SKM-1 (cell line): ENCODE measurements at regions not wholly inside any gene's neighbourhood (a gene's known extent, or its start where the extent isn't known, plus 50 kb on each side); places are given as distances from the start of the nearest gene placed in this dataset.

Experiments
- DNase-seq: peaks from one replicate; lab custom pipeline; 2025; ENCODE audit not compliant: unreplicated experiment; lab: John Stamatoyannopoulos, UW

GRCh38 chr20:6576726-6577125, 190.8 kb upstream of the BMP2 start:
- DNase-seq = no peak

- no peak for DNase-seq
These were observed 191.5 kb upstream of the BMP2 start for GRCh38 chr20:6575912-6576401.

DNA sequence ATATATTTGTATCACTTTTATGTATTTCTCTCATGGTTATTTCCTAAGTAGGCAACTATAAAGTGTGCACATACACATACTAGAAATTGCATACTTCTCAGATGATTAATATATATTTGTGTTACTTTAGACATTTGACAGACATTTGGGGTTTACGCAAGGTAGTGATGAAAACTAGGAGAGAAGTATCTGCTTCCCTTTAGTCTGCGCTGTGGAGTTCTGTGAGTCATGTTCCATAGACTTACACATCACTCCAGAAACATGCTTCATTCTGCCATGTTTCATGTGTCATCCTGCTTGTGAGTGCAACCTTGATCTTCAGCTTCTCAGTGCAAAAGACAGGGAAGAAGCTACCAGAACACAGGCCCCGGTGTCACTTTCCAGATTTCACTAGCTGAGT, 200.7 kb upstream of the BMP2 start:
- no peak for DNase-seq

GRCh38 chr20:6562111-6562510, 205.4 kb upstream of the BMP2 start:
- no peak for DNase-seq

- DNase-seq = no peak
These were observed 206.5 kb upstream of the BMP2 start for GRCh38 chr20:6560978-6561377.

DNA sequence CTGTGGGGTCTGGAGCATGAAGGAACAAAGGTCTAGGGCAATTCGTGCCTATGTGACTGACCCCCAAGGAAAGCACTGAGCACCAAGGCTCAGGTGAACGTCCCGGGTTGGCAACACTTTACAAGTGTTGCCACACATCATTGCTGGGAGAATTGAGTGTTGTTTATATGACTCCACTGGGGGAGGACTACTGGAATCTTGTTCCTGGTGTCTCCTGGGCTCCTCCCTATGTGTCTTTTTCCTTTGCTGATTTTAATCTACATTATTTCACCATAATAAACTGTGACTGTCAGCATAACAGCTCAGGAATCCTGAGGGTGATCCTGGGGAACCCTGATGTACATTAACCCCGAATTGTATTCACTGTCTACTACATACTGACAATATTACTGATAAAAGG, 207.7 kb upstream of the BMP2 start:
- no peak for DNase-seq

GRCh38 chr20:6558341-6558740, 209.1 kb upstream of the BMP2 start:
- DNase-seq = no peak

- no peak for DNase-seq
These were observed 233.6 kb upstream of the BMP2 start for GRCh38 chr20:6533761-6534479.

GRCh38 chr20:6533351-6533750, 234.1 kb upstream of the BMP2 start:
- no peak for DNase-seq

- DNase-seq = no peak
These were observed 236.6 kb upstream of the BMP2 start for GRCh38 chr20:6530779-6531315.

DNA sequence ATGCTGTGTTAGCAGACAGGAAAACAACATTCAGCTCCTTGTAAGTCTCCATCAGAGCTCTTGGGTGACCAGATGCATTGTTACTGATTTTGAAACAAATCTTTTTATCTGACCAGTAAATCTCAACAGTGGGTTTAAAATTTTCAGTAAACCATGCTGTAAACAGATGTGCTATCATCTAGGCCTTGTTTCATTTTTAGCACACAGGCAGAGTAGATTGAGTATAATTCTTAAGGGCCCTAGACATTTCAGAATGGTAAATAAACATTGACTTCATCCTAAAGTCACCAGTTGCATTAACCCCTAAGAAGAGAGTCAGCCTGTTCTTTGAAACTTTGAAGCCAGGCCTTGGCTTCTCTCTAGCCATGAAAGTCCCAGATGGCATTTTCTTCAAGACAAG, 237.2 kb upstream of the BMP2 start:
- DNase-seq = no peak

GRCh38 chr20:6525447-6526303, 241.8 kb upstream of the BMP2 start:
- DNase-seq = no peak

DNA sequence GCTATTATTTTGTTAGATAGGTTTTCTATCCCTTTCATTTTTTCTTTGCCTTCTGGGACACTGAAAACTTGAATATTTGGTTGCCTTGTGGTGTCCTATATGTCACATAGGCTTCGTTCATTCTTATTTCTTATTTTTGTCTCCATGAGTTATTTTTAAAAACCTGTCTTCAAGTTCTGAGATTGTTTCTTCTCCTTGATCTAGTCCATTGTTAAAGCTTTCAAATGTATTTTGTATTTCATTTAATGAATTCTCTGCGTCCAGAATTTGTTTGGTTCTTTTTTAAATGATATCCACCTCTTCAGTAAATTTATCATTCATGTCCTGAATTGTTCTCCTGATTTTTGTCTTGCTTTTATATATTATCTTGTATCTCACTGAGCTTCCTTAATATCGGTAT, 243.2 kb upstream of the BMP2 start:
- no peak for DNase-seq

DNA sequence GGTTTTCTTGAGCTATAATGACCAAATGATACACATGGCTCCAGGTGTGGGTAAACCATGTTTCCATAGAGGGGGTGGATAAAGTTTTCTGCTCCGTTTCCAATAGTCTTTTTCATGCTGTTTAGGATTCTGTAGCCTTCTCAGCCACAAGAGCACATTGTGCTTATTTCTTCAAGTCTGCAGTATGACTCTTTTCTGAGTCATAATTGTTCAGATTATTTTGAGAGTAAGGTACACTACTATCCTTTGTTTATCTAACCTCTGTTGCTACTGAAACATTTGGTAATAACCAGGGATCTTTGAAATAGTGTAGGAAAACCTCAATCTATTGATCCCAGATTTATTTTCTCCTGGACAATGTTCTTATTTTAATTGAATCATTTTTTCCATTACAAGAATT, 247.9 kb upstream of the BMP2 start:
- no peak for DNase-seq

DNA sequence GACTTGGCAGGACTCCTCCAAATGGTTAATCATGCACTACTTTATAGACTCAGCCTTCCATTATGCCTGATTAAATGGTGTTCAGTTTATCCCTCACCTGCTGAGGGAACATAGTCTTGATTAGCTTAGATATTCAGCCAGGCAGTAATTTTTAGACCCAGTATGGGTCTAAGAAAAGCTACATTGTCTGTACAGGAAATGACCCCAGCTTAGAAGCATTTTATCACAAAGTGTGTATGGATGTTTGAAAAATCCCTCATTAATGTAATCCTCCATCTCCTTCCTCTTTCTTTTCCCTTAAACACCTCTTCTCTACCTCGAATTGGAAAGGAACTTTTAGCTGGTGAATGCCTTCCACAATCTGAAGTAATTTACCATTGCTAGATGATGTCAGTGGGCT, 252.2 kb upstream of the BMP2 start:
- DNase-seq = no peak

DNA sequence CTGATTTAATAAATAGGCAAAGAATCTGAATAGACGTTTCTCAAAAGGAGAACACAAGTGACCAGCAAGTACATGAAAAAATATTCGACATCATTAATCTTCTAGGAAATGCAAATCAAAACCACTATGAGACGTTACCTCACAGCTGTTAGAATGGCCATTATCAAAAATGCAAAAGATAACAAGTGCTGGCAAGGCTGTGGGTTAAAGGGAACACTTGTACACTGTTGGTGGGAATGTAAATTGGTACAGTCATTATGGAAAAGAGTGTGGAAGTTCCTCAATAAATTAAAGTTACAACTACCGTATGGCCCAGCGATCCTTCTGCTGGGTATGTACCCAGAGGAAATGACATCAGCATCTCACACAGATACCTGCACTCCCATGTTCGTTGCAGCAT, 253.9 kb upstream of the BMP2 start:
- no peak for DNase-seq

DNA sequence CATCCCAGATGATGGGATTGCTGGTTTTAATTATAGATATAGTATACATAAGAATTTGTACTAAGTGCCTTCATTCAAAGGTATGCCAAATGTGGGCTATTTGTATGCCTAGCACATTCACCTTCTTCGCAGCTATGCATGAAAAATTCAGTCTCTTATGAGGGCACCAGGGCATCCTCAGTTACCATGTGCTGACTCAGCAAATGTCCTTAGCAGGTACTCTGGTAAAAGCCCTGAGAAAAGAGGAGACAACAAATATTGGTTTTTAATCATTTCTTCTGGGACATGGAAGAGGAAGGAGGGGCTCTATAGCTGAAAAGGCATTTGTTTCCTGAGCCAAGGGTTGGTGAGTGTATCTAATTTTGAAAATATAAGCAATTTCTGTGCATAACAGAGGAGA, 258.1 kb upstream of the BMP2 start:
- DNase-seq = no peak

- DNase-seq = no peak
These were observed 260.6 kb upstream of the BMP2 start for GRCh38 chr20:6506906-6507305.

DNA sequence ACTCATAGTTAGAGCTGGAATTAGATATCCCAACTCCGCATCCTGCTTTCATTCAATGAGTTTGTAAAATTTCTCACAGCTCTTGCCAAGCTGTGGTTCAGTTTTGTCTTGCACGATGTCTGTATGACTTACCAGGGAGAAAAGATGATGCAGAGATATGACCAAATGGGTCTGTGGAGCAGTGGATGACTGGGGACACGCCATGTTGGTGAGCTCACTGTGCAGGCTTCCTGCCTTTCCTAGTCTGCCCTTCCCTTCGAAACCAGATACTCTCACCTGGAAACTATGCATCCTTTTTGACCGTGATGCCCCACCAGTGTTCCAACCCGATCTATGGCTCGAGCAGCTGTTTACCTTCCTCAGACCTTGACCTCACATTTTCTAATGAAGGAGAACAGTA, 262.7 kb upstream of the BMP2 start:
- DNase-seq = no peak

DNA sequence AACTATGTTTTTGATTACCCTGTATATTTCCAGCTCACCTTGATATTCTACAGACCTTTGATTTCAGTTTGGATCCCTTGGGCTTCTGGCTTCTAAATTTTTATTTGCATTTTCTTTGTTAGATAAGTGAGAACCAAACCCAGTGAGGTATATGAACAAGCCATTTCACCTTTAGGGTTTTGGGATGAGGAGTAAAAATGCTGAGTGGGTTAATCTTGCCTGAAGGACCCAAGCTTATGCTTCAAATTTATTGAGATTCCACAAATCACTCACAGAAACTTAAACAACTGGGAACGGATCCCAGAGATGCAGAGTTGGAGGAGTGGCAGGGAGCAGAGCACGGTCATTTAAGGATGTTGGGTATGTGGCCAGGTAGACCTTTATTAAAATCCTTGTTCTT, 263.3 kb upstream of the BMP2 start:
- DNase-seq = no peak

GRCh38 chr20:6502999-6503398, 264.5 kb upstream of the BMP2 start:
- DNase-seq = no peak

GRCh38 chr20:6502219-6502618, 265.3 kb upstream of the BMP2 start:
- no peak for DNase-seq
